ENCODE measurements at regions not wholly inside any gene's neighbourhood (a gene's known extent, or its start where the extent isn't known, plus 50 kb on each side); places are given as distances from the start of the nearest gene placed in this dataset.
"Not testable (repeated sequence)": the region's sequence is repeated elsewhere in the genome, so short reads cannot be mapped to it uniquely, and the experiment has no call there.

DNA sequence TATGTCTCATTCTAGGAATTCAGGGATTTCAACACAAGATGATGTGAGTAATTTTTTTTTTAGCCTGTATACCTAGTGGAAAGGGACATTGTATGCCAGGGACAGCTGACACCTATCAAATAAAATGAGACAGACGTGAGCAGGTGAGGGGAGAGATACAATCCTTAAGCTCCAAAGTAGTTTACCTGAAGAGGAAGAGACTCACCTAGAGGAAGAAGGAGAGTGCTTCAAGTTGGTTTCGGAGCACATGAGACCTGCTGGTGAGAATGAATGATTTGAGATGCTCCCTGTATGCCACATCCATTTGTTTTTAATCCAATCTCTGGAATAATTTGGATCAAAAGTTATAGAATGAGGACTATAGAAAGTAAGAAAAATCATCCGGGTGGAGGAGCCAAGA lies 915.4 kb upstream of the FBXO33 start:
- Histone ChIP-seq H3K27me3 (ENCODE audit: insufficient read depth, low read length, poor library complexity) (no peaks in the 10 kb centered on the region), H3K79me2 (ENCODE audit: control insufficient read depth, insufficient read depth, low read length) (no peaks in the 10 kb centered on the region), H3K4ac (ENCODE audit: low read depth, low read length) (no peak overlapping the region), H2AK5ac (ENCODE audit: low read length) (no peak overlapping the region), H3K36me3 (ENCODE audit: control insufficient read depth, insufficient read depth, low read length) (no peaks in the 10 kb centered on the region), H3K18ac (ENCODE audit: low read length) (no peak overlapping the region), H2BK15ac (replicated peaks; ENCODE audit: low read depth) (no peak overlapping the region), H4K5ac (ENCODE audit: low read length) (no peak overlapping the region), H2BK5ac (ENCODE audit: low read length) (no peak overlapping the region), H3K4me3 (ENCODE audit: low read length) (no peak overlapping the region), H3K9ac (ENCODE audit: low read length) (no peak overlapping the region), H3K27ac (ENCODE audit: low read depth, low read length) (no peak overlapping the region), H2BK120ac (ENCODE audit: low read depth, low read length) (no peak overlapping the region), H3K56ac (ENCODE audit: low read length) (no peak overlapping the region), H3K79me1 (ENCODE audit: low read length) (no peaks in the 10 kb centered on the region), H3K23ac (ENCODE audit: low read length) (no peak overlapping the region), H4K8ac (ENCODE audit: low read depth, low read length) (no peak overlapping the region), H3K4me1 (ENCODE audit: control insufficient read depth, low read depth, low read length) (no peaks in the 10 kb centered on the region), H3K4me2 (ENCODE audit: low read length) (no peak overlapping the region)
- WGBS (ENCODE audit: extremely low coverage, insufficient coverage, low lambda C conversion rate) = no CpG with 5 or more reads among the region's 3 CpGs
- no peak for DNase-seq

DNA sequence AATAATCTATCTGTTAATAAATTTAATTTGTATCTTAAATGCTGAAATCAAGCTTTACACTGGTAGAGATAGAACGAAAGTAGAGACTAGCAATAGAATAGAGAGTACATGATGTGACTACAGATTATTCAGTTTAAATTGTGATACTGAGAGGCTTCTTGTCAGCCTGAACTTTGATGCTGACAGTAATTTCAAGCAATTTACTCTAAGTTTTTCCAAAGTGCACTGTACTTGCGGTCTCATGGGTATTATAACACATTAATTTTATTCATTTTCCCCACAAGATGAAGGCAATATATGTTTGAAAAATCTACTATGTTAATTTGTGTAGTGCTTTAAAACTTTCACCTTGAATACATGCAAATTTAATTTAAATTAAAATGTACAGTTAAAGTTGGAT lies 914.0 kb upstream of the FBXO33 start:
- WGBS (ENCODE audit: extremely low coverage, insufficient coverage, low lambda C conversion rate) = no CpG with 5 or more reads among the region's 2 CpGs
- no peak overlapping the region for H3K4me3 ChIP-seq (ENCODE audit: low read length)

DNA sequence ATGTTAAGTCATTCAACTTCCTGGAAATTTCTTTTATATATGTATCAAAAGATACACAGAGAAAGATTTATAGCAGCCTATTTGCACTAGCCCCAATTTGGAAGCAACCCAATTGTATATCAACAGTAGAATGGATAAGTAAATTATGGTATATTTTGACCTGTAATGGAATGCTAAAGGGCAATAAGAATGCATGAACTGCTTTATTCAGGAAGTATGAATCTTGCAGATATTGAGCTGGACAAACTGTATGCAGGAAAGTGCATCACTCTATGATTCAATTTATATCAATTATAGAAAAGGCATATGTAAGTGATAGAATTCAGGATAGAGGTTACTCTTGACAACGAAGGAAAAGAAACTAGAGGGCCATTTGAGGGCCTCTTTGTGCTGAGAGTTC lies 913.1 kb upstream of the FBXO33 start:
- no peak overlapping the region for H3K4me2 ChIP-seq (ENCODE audit: low read length)
- no peak overlapping the region for H2BK120ac ChIP-seq (ENCODE audit: low read depth, low read length)
- no peak overlapping the region for H3K23ac ChIP-seq (ENCODE audit: low read length)
- no CpG with 5 or more reads among the region's 1 CpG for WGBS (ENCODE audit: extremely low coverage, insufficient coverage, low lambda C conversion rate)
- no peak overlapping the region for H3K9ac ChIP-seq (ENCODE audit: low read length)
- no peak overlapping the region for H2BK5ac ChIP-seq (ENCODE audit: low read length)
- no peak overlapping the region for H2BK15ac ChIP-seq (replicated peaks; ENCODE audit: low read depth)
- no peak overlapping the region for H3K56ac ChIP-seq (ENCODE audit: low read length)
- no peaks in the 10 kb centered on the region for H3K27me3 ChIP-seq (ENCODE audit: insufficient read depth, low read length, poor library complexity)
- H3K27ac ChIP-seq (ENCODE audit: low read depth, low read length) = no peak overlapping the region
- H3K18ac ChIP-seq (ENCODE audit: low read length) = no peak overlapping the region
- no peaks in the 10 kb centered on the region for H3K4me1 ChIP-seq (ENCODE audit: control insufficient read depth, low read depth, low read length)
- no peak overlapping the region for H3K4me3 ChIP-seq (ENCODE audit: low read length)
- no peak overlapping the region for H2AK5ac ChIP-seq (ENCODE audit: low read length)
- H3K79me1 ChIP-seq (ENCODE audit: low read length) = no peaks in the 10 kb centered on the region
- no peak overlapping the region for H4K8ac ChIP-seq (ENCODE audit: low read depth, low read length)
- no peak overlapping the region for H4K5ac ChIP-seq (ENCODE audit: low read length)
- no peak for DNase-seq
- no peaks in the 10 kb centered on the region for H3K79me2 ChIP-seq (ENCODE audit: control insufficient read depth, insufficient read depth, low read length)
- H3K4ac ChIP-seq (ENCODE audit: low read depth, low read length) = no peak overlapping the region
- no peaks in the 10 kb centered on the region for H3K36me3 ChIP-seq (ENCODE audit: control insufficient read depth, insufficient read depth, low read length)

More for the DNA sequence above, 914.0 kb upstream of the FBXO33 start:
- Histone ChIP-seq H3K18ac (ENCODE audit: low read length) (no peak overlapping the region), H3K4ac (ENCODE audit: low read depth, low read length) (no peak overlapping the region), H2BK15ac (replicated peaks; ENCODE audit: low read depth) (no peak overlapping the region), H4K8ac (ENCODE audit: low read depth, low read length) (no peak overlapping the region), H3K23ac (ENCODE audit: low read length) (no peak overlapping the region), H2AK5ac (ENCODE audit: low read length) (no peak overlapping the region), H3K9ac (ENCODE audit: low read length) (no peak overlapping the region), H3K4me1 (ENCODE audit: control insufficient read depth, low read depth, low read length) (no peaks in the 10 kb centered on the region), H3K56ac (ENCODE audit: low read length) (no peak overlapping the region), H3K79me1 (ENCODE audit: low read length) (no peaks in the 10 kb centered on the region), H3K27me3 (ENCODE audit: insufficient read depth, low read length, poor library complexity) (no peaks in the 10 kb centered on the region), H3K79me2 (ENCODE audit: control insufficient read depth, insufficient read depth, low read length) (no peaks in the 10 kb centered on the region), H3K36me3 (ENCODE audit: control insufficient read depth, insufficient read depth, low read length) (no peaks in the 10 kb centered on the region), H3K4me2 (ENCODE audit: low read length) (no peak overlapping the region), H4K5ac (ENCODE audit: low read length) (no peak overlapping the region), H2BK120ac (ENCODE audit: low read depth, low read length) (no peak overlapping the region), H3K27ac (ENCODE audit: low read depth, low read length) (no peak overlapping the region), H2BK5ac (ENCODE audit: low read length) (no peak overlapping the region)
- DNase-seq = no peak

DNA sequence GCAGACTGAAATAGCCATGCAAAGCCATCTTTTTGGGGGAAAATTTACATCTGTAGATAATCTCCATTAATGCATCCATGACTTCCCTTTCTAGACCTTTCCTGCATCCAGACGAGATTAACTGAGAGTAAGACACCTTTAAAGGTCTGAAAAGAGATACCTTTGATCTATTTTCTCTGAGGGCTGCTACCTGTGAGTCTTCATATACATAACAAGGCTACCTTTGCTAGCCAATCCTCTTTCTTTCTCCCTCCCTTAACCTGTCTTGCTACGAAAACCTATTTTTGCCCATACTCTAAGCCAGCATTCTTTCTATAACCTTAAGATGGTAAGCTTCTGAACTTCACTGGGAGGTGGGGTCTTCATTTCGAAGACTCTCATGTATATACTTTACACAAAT lies 908.5 kb upstream of the FBXO33 start:
- H3K27me3 ChIP-seq (ENCODE audit: insufficient read depth, low read length, poor library complexity) = no peaks in the 10 kb centered on the region
- WGBS (ENCODE audit: extremely low coverage, insufficient coverage, low lambda C conversion rate) = no CpG with 5 or more reads among the region's 3 CpGs
- H2BK5ac ChIP-seq (ENCODE audit: low read length) = no peak overlapping the region
- H3K79me1 ChIP-seq (ENCODE audit: low read length) = no peaks in the 10 kb centered on the region
- DNase-seq = no peak
- no peaks in the 10 kb centered on the region for H3K4me1 ChIP-seq (ENCODE audit: control insufficient read depth, low read depth, low read length)
- H2BK120ac ChIP-seq (ENCODE audit: low read depth, low read length) = no peak overlapping the region
- H3K56ac ChIP-seq (ENCODE audit: low read length) = no peak overlapping the region
- no peak overlapping the region for H3K18ac ChIP-seq (ENCODE audit: low read length)
- no peak overlapping the region for H3K4ac ChIP-seq (ENCODE audit: low read depth, low read length)
- no peak overlapping the region for H3K9ac ChIP-seq (ENCODE audit: low read length)
- no peak overlapping the region for H4K5ac ChIP-seq (ENCODE audit: low read length)
- no peak overlapping the region for H3K23ac ChIP-seq (ENCODE audit: low read length)
- no peaks in the 10 kb centered on the region for H3K36me3 ChIP-seq (ENCODE audit: control insufficient read depth, insufficient read depth, low read length)
- no peak overlapping the region for H3K27ac ChIP-seq (ENCODE audit: low read depth, low read length)
- H3K79me2 ChIP-seq (ENCODE audit: control insufficient read depth, insufficient read depth, low read length) = no peaks in the 10 kb centered on the region
- no peak overlapping the region for H3K4me2 ChIP-seq (ENCODE audit: low read length)
- no peak overlapping the region for H4K8ac ChIP-seq (ENCODE audit: low read depth, low read length)
- no peak overlapping the region for H2AK5ac ChIP-seq (ENCODE audit: low read length)
- no peak overlapping the region for H3K4me3 ChIP-seq (ENCODE audit: low read length)
- H2BK15ac ChIP-seq (replicated peaks; ENCODE audit: low read depth) = no peak overlapping the region

DNA sequence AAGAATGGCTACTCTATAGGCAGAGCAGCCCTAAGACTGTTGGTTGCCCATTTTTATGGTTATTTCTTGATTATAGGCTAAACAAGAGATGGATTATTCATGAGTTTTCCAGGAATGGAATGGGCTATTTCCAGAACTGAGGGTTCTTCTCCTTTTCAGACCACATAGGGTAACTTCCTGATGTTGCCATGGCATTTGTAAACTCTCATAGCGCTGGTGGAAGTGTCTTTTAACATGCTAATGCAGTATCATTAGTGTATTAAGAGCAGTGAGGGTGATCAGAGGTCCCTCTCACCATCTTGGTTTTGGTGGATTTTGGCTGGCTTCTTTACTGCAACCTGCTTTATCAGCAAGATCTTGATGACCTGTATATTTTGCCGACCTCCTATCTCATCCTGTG lies 904.6 kb upstream of the FBXO33 start:
- Histone ChIP-seq H2AK5ac (ENCODE audit: low read length) (no peak overlapping the region), H3K4me2 (ENCODE audit: low read length) (no peak overlapping the region)
- WGBS (ENCODE audit: extremely low coverage, insufficient coverage, low lambda C conversion rate) = no CpG with 5 or more reads among the region's 2 CpGs

DNA sequence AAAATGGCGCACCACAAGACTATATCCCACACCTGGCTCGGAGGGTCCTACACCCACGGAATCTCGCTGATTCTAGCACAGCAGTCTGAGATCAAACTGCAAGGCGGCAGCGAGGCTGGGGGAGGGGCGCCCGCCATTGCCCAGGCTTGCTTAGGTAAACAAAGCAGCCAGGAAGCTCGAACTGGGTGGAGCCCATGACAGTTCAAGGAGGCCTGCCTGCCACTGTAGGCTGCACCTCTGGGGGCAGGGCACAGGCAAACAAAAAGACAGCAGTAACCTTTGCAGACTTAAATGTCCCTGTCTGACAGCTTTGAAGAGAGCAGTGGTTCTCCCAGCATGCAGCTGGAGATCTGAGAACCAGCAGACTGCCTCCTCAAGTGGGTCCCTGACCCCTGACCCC lies 894.3 kb upstream of the FBXO33 start:
- H3K79me2 ChIP-seq (ENCODE audit: control insufficient read depth, insufficient read depth, low read length); H2BK5ac ChIP-seq (ENCODE audit: low read length); H3K4me3 ChIP-seq (ENCODE audit: low read length); H3K4ac ChIP-seq (ENCODE audit: low read depth, low read length); H3K9ac ChIP-seq (ENCODE audit: low read length); H3K79me1 ChIP-seq (ENCODE audit: low read length); H4K8ac ChIP-seq (ENCODE audit: low read depth, low read length); H3K4me2 ChIP-seq (ENCODE audit: low read length); H3K36me3 ChIP-seq (ENCODE audit: control insufficient read depth, insufficient read depth, low read length); H3K56ac ChIP-seq (ENCODE audit: low read length); H3K27me3 ChIP-seq (ENCODE audit: insufficient read depth, low read length, poor library complexity); H2BK120ac ChIP-seq (ENCODE audit: low read depth, low read length); H3K23ac ChIP-seq (ENCODE audit: low read length); H2BK15ac ChIP-seq (replicated peaks; ENCODE audit: low read depth); H4K5ac ChIP-seq (ENCODE audit: low read length); H2AK5ac ChIP-seq (ENCODE audit: low read length); H3K18ac ChIP-seq (ENCODE audit: low read length); H3K27ac ChIP-seq (ENCODE audit: low read depth, low read length); H3K4me1 ChIP-seq (ENCODE audit: control insufficient read depth, low read depth, low read length): not testable (repeated sequence)
- peak; percentile 21 for DNase-seq
- WGBS (ENCODE audit: extremely low coverage, insufficient coverage, low lambda C conversion rate) = no CpG with 5 or more reads among the region's 9 CpGs

More for the DNA sequence above, 904.6 kb upstream of the FBXO33 start:
- H3K4me3 ChIP-seq (ENCODE audit: low read length) = no peak overlapping the region
- H2BK120ac ChIP-seq (ENCODE audit: low read depth, low read length) = no peak overlapping the region
- no peak overlapping the region for H2BK5ac ChIP-seq (ENCODE audit: low read length)
- H3K23ac ChIP-seq (ENCODE audit: low read length) = no peak overlapping the region
- no peak overlapping the region for H3K9ac ChIP-seq (ENCODE audit: low read length)
- no peak overlapping the region for H2BK15ac ChIP-seq (replicated peaks; ENCODE audit: low read depth)
- DNase-seq = no peak
- H3K36me3 ChIP-seq (ENCODE audit: control insufficient read depth, insufficient read depth, low read length) = no peaks in the 10 kb centered on the region
- H3K79me1 ChIP-seq (ENCODE audit: low read length) = no peaks in the 10 kb centered on the region
- no peaks in the 10 kb centered on the region for H3K27me3 ChIP-seq (ENCODE audit: insufficient read depth, low read length, poor library complexity)
- H3K4ac ChIP-seq (ENCODE audit: low read depth, low read length) = no peak overlapping the region
- no peak overlapping the region for H3K56ac ChIP-seq (ENCODE audit: low read length)
- H3K79me2 ChIP-seq (ENCODE audit: control insufficient read depth, insufficient read depth, low read length) = no peaks in the 10 kb centered on the region
- no peak overlapping the region for H4K8ac ChIP-seq (ENCODE audit: low read depth, low read length)
- H3K18ac ChIP-seq (ENCODE audit: low read length) = no peak overlapping the region
- H4K5ac ChIP-seq (ENCODE audit: low read length) = no peak overlapping the region
- no peaks in the 10 kb centered on the region for H3K4me1 ChIP-seq (ENCODE audit: control insufficient read depth, low read depth, low read length)
- no peak overlapping the region for H3K27ac ChIP-seq (ENCODE audit: low read depth, low read length)

Data from mesendoderm (in vitro differentiated cells).